Hematopoietic multipotent progenitor cell treated with erythropoietin and hydrocortisone succinate and interleukin-3 and kit ligand, for 4 days (in vitro differentiated cells): ENCODE measurements at regions not wholly inside any gene's neighbourhood (a gene's known extent, or its start where the extent isn't known, plus 50 kb on each side); places are given as distances from the start of the nearest gene placed in this dataset.

ENCODE experiments used
- DNase-seq: peaks from one replicate; pipeline ENCODE4 v3.0.0-alpha.2; 2015

DNA sequence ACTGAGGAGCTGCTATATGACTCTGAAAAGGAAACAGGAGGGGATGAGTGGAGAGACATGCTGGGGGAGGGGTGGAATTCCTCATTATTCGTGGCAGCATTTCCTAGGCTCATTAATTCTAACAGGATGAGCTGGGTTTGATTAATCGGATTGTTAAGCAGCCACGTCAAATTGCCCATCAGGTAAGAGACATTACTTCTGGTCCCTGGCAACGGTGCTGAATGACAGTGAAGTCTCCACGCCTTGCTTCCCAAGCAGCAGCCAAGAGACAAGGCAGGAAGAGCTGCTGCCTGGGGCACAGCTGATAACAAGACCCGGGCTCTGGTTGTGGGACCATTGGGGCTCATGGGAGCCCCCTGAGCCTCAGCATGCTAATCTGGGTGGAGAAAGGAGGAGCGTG lies 86.6 kb downstream of the MARCHF4 start:
- DNase-seq = peak; percentile 89

DNA sequence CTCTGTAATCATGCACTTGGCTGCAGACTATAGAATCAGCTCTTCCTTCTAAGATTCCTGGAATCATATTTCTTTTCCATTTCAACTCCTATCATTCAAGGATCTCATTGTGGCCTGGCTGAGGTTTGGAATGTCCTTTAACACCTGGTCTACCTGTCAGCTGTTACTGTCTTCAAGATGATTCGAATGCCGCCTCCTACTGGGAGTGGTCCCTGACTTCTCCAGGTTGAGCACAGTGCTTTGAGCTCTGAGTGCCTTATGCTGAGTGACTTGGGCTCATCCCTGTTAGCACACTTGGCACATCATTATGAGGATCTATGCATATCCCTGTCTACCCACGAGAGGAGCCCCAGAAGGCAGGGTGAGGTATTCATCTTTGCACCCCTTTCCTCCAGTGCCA lies 87.6 kb downstream of the MARCHF4 start:
- DNase-seq = no peak

DNA sequence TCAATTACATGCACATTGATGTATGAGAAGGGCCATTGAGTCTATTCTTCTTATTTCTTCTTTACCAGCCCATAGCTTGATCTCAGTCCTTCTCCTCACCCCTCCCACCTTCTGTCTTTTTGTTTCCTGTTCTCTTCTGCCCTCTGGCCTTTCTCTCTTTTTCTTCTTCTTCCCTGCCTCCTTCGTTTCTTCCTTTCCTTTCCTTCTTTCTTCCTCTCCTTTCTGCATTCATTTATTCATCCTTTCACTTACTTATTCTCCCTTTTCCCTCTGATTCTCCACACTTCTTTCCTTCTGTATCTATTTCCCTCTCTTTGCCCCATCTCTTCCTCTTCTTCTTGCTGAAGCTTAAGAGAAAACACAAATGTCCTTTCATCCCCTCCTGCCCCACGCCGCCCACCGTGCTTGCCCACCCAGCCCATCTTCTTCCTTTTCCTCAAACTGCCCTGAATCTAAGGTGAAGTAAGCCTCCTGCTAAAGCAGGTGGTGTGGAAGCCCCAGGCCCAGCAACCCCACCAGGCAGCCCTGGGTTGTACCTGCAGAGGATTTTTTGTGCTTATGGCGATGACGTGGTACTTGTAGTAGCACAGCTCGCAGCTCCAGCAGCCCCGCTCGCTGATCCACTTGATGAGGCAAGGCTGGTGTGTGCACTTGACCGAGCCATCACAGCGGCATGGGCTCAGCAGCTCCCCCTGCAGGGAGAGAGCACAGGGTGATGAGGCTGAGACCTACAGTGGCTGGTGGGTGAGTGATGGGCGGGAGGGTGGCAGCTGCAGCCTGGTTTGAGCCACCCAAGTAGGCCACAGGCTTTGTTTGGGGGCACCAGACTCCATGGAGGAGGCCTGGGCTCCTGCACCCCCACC lies 89.0 kb downstream of the MARCHF4 start:
- DNase-seq = peak; percentile 58

DNA sequence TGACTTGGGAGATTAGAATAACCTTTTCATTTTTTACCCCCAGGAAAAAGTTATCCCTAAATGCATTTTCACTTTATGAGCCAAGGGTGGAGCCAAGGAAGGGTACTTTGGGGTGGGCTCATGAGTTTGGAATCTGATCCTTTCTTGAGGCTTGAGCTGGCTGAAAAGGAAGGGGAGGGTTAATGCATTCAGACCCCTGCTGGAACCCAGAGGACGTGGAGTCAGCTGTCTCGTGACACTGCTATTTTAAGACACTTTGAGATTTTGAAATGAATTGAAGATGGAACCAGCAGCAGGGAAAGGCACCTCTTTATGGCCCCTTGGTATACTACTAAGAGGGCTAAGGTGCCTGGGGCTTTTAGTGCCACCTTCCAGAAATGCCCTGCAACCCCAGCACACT lies 90.4 kb downstream of the MARCHF4 start:
- DNase-seq = no peak

DNA sequence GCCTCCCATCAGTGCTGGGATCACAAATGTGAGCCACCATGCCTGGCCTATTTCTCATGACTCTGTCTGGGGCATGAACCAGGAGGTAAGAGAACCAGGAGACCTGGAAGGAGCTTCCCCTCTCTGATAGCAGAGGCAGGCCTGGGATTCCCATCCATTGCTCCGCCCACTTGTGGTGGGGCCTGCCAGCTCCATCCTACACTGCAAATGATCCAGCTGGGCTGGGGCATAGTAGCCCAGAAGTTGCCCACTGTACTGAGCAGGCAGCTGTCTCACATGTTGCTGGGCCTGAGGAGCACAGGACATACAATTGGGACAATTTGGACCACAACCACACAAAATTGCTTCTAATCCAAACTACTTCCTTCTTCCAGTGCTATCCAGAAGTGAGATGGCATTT lies 91.0 kb downstream of the MARCHF4 start:
- DNase-seq = no peak

DNA sequence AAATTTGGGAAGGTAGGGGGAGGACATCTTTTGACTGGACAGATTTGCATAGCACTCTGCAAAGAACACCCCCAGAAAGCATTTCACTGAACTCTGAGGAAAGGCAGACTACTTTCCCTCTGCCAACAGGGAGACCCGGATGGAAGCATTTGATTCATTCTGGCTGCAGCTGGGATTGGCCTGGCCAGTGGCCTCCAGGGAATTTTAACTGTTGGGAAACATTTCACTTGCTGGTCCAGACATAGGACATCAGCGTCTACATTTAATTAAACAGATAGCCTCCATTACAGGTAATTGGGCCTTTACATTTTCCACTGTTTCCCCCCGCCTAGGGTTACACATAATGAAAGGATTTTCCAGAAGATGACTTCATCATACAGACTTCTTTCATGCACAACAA lies 92.8 kb downstream of the MARCHF4 start:
- DNase-seq = no peak

DNA sequence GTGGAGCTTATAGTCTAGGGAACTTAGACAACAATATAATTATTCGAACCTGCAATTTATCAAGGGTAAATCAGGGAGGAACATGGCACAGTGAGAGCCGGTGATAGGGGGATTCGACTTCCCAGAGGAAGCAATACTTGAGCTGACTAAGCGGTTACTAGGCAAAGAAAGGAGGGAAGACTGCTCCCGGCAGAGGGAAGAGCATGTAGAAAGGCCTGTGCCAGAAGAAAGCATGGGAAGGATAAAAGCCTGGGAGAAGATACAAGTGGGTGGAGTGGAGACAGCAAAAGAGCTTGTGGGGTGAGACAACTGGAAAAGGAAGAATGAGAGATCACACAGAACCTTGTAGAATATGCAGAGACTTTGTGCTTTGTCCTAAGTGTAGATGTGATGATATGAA lies 93.3 kb downstream of the MARCHF4 start:
- no peak for DNase-seq

DNA sequence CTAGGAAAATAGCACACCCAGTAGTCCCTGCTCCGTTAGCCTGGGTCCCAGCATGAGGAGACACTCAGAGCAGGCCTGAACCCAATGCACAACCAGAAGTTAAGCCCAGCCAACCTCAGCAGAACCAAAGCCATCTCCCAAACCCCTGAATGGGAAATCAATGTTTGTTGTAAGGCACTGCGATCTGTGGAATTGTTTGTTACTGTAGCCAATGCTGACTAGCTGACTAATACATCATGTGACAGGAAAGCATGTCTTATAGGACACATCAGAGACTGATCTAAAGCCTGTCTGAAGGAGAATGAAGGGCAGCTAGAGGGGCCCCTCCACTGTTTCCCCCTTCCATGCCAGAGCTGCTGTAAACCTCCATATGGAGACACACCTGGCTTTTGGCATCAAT lies 96.4 kb downstream of the MARCHF4 start:
- DNase-seq = no peak

DNA sequence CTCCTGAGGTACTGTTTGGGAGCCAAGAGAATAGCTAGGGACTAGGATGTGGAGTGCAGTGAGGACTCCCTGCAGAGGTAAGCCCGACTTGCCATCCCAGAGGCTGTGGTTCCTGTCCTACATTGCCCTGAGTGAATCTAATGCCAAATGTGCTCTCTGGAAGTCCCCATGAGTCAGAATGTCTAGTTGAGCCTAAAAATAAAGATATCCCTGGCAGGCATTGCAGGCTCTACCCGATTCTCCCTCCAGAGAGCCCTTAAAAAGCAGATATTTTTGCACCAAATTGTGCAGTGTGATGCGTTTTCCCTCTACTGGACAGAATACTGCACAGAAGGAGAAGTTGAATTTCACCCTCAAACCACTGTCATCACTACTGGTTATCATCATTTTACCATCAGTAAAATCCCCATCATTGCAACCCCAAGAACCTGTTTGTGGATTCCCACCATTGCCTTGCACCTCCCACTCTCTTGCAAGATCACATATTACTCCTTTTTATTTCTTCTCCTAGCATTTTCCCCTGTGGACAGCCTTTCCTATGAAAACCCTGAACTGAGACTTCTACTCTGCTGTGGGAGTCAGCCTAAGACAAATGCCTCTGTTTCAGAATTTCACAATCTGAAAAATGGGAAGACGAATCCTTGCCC lies 98.0 kb downstream of the MARCHF4 start:
- DNase-seq = peak; percentile 43

DNA sequence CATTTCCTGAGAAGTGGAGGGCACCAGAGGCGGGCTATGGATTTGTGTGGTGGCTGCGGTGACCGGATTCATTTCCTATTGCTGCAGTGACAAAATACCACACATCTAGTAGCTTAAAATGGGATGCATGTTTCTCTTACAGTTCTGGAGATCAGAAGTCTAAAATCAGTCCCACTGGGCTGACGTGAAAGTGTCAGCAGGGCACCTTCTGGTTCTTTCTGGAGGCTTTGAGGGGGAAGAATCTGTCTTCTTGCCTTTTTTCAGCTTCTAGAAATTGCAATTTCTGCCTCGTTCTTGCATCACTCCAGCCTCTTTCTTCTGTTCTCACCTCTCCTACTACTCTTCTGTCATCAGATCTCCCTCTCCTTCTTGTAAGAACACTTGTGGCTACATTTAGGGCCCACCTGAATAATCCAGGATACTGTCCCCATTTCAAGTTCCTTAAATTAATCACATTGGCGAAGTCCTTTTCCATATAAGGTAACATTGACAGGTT lies 111.2 kb downstream of the MARCHF4 start:
- DNase-seq = no peak

DNA sequence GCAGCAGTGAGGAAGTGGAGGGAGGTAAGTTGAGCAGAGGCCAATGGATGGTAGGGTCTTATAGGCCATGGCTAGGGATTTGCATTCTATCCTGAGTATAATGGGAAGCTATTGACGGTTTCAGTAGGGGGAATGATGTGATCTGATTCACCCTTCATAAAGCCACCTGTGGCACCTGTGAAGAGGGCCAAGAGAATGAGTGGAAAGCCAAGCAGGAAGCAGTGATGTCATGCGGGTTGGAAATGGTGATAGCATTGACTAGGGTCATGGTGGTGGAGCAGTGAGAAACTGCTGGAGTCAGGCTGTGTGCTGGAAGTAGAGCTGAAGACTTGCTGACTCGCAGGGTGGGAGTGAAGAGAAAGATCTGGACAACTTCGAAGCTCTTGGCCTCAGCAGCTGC lies 111.7 kb downstream of the MARCHF4 start:
- no peak for DNase-seq

DNA sequence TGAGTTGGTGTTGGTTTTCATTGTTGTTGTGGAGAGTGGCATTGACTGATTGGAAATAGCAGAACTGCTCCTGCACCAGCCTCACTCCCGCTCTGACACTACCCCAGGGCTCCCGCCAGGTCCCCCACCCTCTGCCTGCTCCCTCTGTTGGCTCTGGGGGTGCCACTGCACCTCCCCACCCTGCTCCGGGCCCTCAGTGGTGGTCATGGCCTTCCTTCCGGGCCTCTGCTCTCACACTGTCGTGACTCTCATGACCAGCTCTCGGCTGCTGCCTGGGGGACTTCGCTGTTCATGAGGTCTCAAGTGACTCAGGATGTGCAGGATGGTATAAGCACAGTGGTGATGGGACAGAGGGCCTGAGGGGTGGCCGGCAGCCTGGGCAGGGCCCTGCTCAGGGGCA lies 113.2 kb downstream of the MARCHF4 start:
- no peak for DNase-seq

DNA sequence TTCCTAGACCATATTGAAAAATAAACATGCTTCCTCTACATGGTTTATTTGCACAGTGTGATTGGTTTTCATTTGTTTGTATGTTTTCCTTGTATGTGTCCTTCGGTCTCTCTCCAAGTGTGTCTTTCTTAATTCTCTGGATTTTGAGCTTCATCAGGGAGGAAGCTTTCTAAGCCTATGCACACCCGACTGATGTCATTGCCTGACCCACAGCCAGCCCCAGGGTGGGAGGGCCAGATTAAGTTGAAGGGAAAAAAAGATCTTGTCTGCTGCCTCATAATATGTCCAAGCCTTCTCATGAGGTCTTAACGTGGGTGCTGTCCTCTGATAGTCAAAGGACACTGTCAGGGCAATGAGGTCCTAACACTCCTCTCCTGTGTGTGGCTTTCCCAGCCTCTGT lies 115.2 kb downstream of the MARCHF4 start:
- DNase-seq = peak; percentile 19
